GDM1 (cell line): ENCODE measurements at regions not wholly inside any gene's neighbourhood (a gene's known extent, or its start where the extent isn't known, plus 50 kb on each side); places are given as distances from the start of the nearest gene placed in this dataset.

Experiments used
- DNase-seq: peaks from one replicate; lab custom pipeline; 2025; lab: John Stamatoyannopoulos, UW

DNA sequence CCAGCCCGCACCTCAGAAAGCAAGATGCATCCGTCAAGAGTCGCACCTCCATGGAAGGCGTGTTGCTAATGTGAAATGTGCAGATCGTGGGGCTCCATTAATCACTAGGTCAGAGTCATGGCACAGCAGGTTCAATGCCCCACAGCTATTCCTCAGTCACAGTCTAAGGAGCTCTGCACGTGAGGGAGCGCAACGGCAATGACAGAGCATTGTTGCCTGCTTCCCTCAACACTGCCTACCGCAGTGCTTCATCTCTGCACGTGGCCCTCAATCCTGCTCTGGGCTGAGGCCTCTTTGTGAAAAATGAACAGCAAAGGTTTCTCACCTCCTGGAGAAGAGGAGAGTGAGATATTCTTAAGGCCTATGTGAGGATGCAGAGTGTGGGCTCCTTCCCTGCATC lies 995.2 kb upstream of the TMEM132C start:
- DNase-seq, result no peak

GRCh38 chr12:127272864-127273263 lies 994.1 kb upstream of the TMEM132C start:
- DNase-seq, result no peak

DNA sequence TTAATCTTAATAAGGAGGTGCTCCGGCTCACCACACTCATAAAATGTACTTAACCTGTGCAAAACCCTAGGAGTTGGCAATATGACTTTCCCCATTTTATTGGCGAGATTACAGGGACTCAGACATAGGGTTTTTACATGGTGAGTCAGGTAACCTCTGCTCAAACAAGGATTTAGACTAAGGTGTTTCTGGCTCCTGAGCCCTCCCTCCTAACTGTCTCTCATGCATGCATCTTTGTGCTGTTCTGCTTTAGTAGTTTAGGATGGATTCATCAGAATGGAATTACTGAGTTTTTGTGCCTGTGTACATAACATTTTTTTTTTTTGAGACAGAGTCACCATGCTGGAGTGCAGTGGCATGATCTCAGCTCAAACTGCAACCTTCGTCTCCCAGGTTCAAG lies 993.3 kb upstream of the TMEM132C start:
- DNase-seq, result no peak

DNA sequence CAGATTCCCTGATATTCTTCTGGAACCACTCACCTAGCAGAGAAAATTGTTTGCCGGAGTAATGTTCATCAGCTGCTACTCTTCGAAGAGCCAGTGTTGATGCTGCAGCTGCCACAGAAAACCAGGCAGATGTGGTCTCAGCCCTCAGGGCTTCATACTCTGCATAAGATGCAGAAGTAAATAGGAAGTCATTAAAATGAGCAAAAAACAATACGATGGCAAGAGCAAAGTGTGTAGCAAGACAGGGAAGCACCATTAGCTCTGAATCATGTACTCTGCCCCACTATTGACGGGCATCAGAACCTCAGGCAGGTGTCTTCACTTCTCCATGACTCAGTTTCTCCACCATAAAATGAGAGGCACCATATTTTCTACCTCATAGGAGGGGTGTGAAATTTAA lies 991.6 kb upstream of the TMEM132C start:
- no peak for DNase-seq

DNA sequence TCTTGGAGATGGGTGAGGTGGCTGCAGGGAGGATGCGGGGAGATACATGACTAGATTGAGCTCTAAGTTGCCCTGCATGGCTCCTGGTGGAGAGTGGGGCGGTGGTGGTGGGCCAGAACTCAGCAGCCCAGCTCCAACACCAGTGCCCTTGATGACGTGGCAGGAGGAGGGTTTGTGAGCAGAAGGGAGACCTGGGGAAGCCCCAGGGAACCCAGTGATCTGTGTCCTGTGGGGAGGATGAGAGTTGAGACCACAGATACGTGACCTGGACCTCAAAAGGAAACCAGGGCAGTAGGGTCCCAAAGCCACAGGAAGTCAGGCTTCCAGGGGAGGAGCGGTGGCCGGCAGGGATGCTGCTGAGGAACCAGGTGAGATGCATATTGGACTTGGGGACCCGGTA lies 989.1 kb upstream of the TMEM132C start:
- DNase-seq, result no peak

DNA sequence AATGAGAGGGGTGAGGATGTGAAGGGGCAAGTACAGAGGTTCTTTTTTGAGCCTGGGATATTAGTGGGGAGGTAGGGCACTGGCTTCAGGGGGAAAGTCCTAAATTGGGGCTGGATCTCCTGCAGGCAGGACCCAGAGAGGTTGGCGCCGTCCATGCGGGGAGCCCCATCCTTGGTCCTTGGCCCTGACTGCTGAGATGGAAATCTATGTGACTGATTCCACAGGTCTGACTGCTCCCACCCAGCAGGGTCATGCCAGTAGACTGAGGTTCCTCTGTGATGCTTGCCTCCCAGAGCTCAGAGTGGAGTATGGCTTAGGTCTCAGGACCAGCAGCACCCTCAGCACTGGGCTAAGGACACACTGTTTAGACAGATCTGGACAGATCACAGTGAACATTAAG lies 988.6 kb upstream of the TMEM132C start:
- no peak for DNase-seq

DNA sequence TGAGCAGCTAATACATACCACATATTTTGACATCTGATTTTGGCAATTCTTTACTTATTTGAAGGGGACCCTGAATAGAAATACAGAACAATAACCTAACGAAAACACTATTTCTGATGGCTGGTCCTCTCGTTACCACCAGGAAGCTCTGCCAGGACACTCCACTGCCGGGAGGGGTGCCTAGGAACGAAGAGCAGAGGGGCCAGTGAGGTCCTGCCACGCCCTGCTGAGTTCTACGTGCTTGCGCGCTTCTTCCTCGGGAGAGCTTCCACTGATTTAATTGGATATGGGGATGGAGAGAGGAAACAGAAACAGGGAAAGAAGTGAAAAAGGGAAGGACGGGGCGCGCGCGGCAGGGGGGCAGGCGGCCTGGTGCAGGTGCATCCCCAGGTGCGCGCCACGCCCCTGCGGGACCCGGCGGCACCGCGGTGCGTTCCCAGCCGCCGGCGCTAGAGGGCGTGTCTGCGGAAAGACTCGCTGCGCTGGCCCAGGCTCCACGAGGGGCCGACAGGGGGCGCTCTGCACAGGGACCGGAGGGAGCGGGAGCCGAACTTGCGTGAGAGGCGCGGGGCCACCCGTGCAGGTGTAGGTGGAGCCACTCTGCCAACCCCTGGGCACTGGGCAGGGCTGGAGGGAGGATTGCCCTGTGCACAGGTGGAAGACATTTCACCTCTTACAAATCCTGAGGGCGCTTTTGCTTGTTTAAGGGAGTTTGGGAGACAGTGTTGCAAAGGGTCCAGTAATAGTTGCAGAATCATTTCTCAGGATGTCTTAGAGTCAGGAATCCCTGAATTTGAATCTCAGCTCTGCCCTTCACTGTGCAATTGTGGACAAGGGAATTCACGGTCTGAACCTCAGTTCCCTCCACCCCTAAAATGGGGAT lies 986.3 kb upstream of the TMEM132C start:
- no peak for DNase-seq

DNA sequence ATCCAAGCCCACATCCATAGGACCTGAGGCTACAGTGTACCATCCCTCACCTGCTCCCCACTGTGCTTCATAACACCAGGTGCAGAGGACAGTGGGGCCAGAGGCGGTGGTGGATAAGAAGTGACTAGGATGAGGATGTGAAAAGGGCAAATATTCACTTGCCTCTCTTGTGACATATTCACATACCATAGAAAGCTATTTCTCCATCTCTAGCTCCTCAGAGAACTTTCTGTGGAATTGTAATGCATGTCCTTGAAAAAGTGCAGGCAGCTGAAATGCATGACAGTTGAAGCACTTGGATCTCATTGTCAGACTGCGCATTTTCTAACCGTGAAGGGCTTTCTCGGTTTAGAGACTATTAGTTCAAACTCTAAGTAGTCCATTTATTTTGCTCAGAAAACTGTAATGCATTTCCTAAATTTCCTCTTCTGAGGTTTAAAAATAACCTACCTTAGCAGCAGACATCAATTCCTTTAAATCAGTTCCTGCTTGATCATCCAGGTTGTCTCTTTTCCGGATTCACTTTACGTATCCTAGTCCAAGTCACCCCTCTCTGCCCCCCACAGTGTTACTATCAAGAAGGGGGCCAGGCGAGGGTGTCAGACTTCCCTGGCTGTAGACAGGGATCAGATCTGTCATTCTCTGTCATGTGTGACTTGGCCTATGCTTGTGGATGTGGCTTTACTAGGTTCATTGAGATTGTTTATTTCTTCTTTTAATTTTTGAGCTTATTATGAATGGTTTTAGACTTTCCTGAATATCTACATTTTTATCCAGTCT lies 984.0 kb upstream of the TMEM132C start:
- DNase-seq, result no peak

GRCh38 chr12:127284021-127284420 lies 982.9 kb upstream of the TMEM132C start:
- no peak for DNase-seq

DNA sequence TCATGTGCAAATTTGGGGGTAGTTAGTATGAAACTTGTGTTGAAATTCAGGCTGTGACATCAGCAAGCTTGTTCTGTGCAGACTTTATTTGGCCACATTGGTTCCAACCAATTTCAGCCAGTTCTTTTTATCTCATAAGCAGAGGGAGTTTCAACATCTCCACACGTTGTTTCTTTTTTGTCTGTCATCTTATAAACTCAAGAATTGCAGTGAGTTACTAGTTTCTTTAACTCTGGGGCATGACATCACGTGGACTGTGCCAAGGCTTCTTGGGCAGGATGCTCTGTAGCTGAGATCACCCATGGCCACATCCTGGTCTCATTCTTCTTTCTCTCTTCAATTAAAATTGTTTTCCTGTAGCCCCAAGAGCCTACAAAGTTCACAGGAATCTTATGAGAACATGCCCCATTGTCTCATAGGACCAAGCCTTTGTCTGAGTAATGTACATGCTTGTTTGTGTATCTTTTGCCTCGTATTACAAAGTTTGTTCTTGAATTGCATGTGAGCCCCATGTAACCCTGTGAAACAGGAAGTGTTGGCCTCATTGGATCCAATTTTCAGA lies 982.0 kb upstream of the TMEM132C start:
- DNase-seq, result no peak

DNA sequence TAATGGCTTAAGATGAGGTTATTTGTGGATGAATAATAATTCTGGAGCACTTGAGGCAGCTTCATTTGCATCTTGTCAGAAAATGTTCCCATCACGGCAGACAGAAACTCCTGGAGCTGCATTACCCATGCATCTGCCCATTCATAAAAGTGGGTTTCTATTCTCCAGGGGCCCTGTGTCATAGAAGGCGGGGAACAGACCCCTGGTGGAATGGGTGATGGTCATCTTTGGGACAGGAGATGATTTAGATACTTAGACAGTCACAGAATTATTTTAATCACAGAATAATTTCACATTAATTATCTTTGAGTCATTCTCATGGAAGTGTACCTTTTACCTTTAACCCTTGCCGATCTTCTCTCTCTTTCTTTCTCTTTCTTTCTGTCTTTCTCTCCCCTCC lies 980.7 kb upstream of the TMEM132C start:
- no peak for DNase-seq

DNA sequence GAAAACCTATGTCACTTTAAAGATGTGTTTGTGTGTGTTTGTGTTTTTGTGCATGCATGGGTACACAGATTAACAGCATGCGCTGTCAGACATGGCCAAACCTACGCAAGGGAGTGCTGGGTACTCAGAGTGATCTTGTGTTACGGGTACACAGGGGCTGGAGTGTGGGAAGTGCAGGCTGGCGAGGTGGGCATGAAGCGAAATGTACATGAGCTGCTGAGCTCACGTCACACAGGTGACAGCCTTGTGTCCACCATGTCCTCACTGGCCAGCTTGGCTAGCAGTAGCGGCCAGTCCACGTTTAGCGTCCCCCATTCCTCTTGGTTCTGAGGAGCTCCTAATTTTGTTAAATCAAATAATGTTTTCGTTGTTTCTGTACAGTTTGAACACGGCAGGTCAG lies 979.7 kb upstream of the TMEM132C start:
- DNase-seq, result no peak

- no peak for DNase-seq
These were observed 976.7 kb upstream of the TMEM132C start for GRCh38 chr12:127290251-127290650.

GRCh38 chr12:127292736-127293135 lies 974.2 kb upstream of the TMEM132C start:
- no peak for DNase-seq

GRCh38 chr12:127293507-127294310 lies 973.3 kb upstream of the TMEM132C start:
- peak; percentile 33 for DNase-seq

- no peak for DNase-seq
These were observed 972.2 kb upstream of the TMEM132C start for GRCh38 chr12:127294651-127295210.

GRCh38 chr12:127295630-127296029 lies 971.3 kb upstream of the TMEM132C start:
- DNase-seq, result no peak

DNA sequence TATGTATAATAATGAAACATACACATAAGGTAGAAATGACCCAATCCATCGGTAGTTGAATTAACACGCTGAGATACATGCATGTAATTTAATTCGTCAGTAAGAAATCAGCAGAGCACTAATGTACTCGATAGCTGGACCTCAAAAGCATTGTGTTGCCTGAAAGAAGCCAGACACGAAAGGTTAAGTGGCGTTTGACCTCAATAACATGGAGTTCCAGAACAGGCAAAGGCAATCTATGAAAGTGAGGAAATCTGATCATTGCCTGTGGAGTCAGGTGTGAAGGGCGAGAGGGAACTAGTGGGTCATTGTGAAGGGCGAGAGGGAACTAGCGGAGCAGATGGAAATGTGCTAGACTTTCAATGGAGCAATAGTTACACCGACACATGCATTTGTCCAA lies 970.4 kb upstream of the TMEM132C start:
- DNase-seq, result no peak

GRCh38 chr12:127297327-127297726 lies 969.6 kb upstream of the TMEM132C start:
- DNase-seq, result no peak

DNA sequence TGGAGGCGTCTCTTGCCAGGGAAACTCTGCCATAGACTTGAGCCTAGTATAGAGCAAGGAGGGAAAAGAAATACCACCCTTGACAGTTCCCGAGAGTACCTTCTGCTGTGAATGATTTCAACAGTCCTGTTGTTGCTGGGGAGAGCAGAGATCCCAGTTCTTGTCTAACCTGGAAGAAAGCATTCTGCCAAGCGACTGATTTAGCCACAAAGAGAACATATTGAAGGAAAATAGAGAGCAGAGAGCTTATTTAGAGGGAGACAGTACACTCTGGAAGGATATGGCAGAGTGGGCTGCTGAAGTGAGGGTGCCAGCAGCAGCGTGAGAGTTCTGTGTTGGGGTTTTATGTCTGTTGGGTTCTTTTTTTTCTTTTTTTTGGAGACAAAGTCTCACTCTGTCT lies 966.9 kb upstream of the TMEM132C start:
- no peak for DNase-seq

- DNase-seq, result no peak
These were observed 966.2 kb upstream of the TMEM132C start for GRCh38 chr12:127300753-127301152.

GRCh38 chr12:127301876-127302275 lies 965.1 kb upstream of the TMEM132C start:
- no peak for DNase-seq
